ENCODE measurements at regions not wholly inside any gene's neighbourhood (a gene's known extent, or its start where the extent isn't known, plus 50 kb on each side); places are given as distances from the start of the nearest gene placed in this dataset.

GRCh38 chr11:134701564-134702165 is 289.6 kb upstream of the B3GAT1 start:
- intact Hi-C loops (cut with DNase I), result no loop called here
- WGBS, 3 donors, result 67 to 75% (median 69%) methylated on average over 21 of the region's 21 CpGs
- no peak for DNase-seq
- H3K9me3 ChIP-seq, result no peaks in the 10 kb centered on the region
- H3K36me3 ChIP-seq, result no peaks in the 10 kb centered on the region
- H3K4me1 ChIP-seq (ENCODE audit: insufficient read depth), result no peaks in the 10 kb centered on the region
- H3K4me3 ChIP-seq, result no peak overlapping the region
- H3K27me3 ChIP-seq, result no peaks in the 10 kb centered on the region
- no peak overlapping the region for H3K27ac ChIP-seq
- no peak for TF ChIP-seq POLR2A (IDR thresholded peaks at IDR 0.05)
- no peak for TF ChIP-seq EP300 (IDR thresholded peaks at IDR 0.05)
- TF ChIP-seq CTCF (IDR thresholded peaks at IDR 0.05), result no peak

GRCh38 chr11:134700101-134700640 is 288.1 kb upstream of the B3GAT1 start:
- no peak overlapping the region for H3K4me3 ChIP-seq
- H3K36me3 ChIP-seq, result no peaks in the 10 kb centered on the region
- no peaks in the 10 kb centered on the region for H3K4me1 ChIP-seq (ENCODE audit: insufficient read depth)
- no peak for DNase-seq
- intact Hi-C loops (cut with DNase I), result no loop called here
- no peaks in the 10 kb centered on the region for H3K27me3 ChIP-seq
- no peak overlapping the region for H3K27ac ChIP-seq
- 70 to 91% (median 70%) methylated on average over 7 of the region's 7 CpGs for WGBS, 3 donors
- no peaks in the 10 kb centered on the region for H3K9me3 ChIP-seq
- no peak for TF ChIP-seq EP300 (IDR thresholded peaks at IDR 0.05)
- no peak for TF ChIP-seq CTCF (IDR thresholded peaks at IDR 0.05)
- TF ChIP-seq POLR2A (IDR thresholded peaks at IDR 0.05), result no peak

GRCh38 chr11:134696455-134696854 is 284.4 kb upstream of the B3GAT1 start:
- WGBS, 3 donors, result 46 to 62% (median 52%) methylated on average over 4 of the region's 4 CpGs
- intact Hi-C loops (cut with DNase I), result no loop called here
- DNase-seq, result no peak
- H3K4me3 ChIP-seq, result no peak overlapping the region
- no peaks in the 10 kb centered on the region for H3K27me3 ChIP-seq
- no peaks in the 10 kb centered on the region for H3K4me1 ChIP-seq (ENCODE audit: insufficient read depth)
- H3K27ac ChIP-seq, result no peak overlapping the region
- TF ChIP-seq POLR2A (IDR thresholded peaks at IDR 0.05) (no peak), EP300 (IDR thresholded peaks at IDR 0.05) (no peak), CTCF (IDR thresholded peaks at IDR 0.05) (no peak)
- no peaks in the 10 kb centered on the region for H3K36me3 ChIP-seq
- H3K9me3 ChIP-seq, result no peaks in the 10 kb centered on the region

GRCh38 chr11:134691985-134692384 is 279.9 kb upstream of the B3GAT1 start:
- H3K4me3 ChIP-seq, result no peak overlapping the region
- H3K4me1 ChIP-seq (ENCODE audit: insufficient read depth), result no peaks in the 10 kb centered on the region
- DNase-seq, result no peak
- H3K36me3 ChIP-seq, result no peaks in the 10 kb centered on the region
- H3K27ac ChIP-seq, result no peak overlapping the region
- H3K27me3 ChIP-seq, result no peaks in the 10 kb centered on the region
- no peak for TF ChIP-seq POLR2A (IDR thresholded peaks at IDR 0.05)
- TF ChIP-seq CTCF (IDR thresholded peaks at IDR 0.05), result no peak
- TF ChIP-seq EP300 (IDR thresholded peaks at IDR 0.05), result no peak
- H3K9me3 ChIP-seq, result no peaks in the 10 kb centered on the region
- WGBS, 3 donors, result 56 to 61% (median 59%) methylated on average over 6 of the region's 6 CpGs
- intact Hi-C loops (cut with DNase I), result no loop called here
